ENCODE measurements at regions not wholly inside any gene's neighbourhood (a gene's known extent, or its start where the extent isn't known, plus 50 kb on each side); places are given as distances from the start of the nearest gene placed in this dataset.

GRCh38 chr6:43903739-43904290 is 133.8 kb downstream of the VEGFA start:
- intact Hi-C loops (cut with DNase I) = no loop called here
- Histone ChIP-seq H3K4me1 (no peaks in the 10 kb centered on the region), H3K9me3 (no peaks in the 10 kb centered on the region), H3K27me3 (no peaks in the 10 kb centered on the region), H3K4me3 (no peak overlapping the region), H3K27ac (no peak overlapping the region), H3K36me3 (no peaks in the 10 kb centered on the region)
- ATAC-seq (peak in 2 of 4 donors; percentile 14 to 34), DNase-seq (peak in 1 of 6 donors; percentile 41), FAIRE-seq (no peak)
- 90 to 92% methylated on average over 7 of the region's 7 CpGs for WGBS, 2 donors
- no peak for TF ChIP-seq CTCF (IDR thresholded peaks at IDR 0.05)

GRCh38 chr6:43901733-43902230 is 131.8 kb downstream of the VEGFA start:
- H3K27me3 ChIP-seq = no peaks in the 10 kb centered on the region
- no peak overlapping the region for H3K4me3 ChIP-seq
- DNase-seq (no peak), ATAC-seq (peak in 2 of 4 donors; percentile 17 to 64), FAIRE-seq (no peak)
- no peak overlapping the region for H3K27ac ChIP-seq
- 47 to 54% methylated on average over 4 of the region's 4 CpGs for WGBS, 2 donors
- no peaks in the 10 kb centered on the region for H3K9me3 ChIP-seq
- intact Hi-C loops (cut with DNase I) = no loop called here
- no peaks in the 10 kb centered on the region for H3K4me1 ChIP-seq
- no peaks in the 10 kb centered on the region for H3K36me3 ChIP-seq
- TF ChIP-seq CTCF (IDR thresholded peaks at IDR 0.05) = no peak

GRCh38 chr6:43900916-43901732 is 131.1 kb downstream of the VEGFA start:
- no peak for TF ChIP-seq CTCF (IDR thresholded peaks at IDR 0.05)
- 85 to 89% methylated on average over 13 of the region's 13 CpGs for WGBS, 2 donors
- Histone ChIP-seq H3K9me3 (no peaks in the 10 kb centered on the region), H3K36me3 (no peaks in the 10 kb centered on the region), H3K4me1 (no peaks in the 10 kb centered on the region), H3K27ac (no peak overlapping the region), H3K4me3 (no peak overlapping the region), H3K27me3 (no peaks in the 10 kb centered on the region)
- ATAC-seq (peak in 3 of 4 donors; percentile 55 to 83 (median 81)), DNase-seq (peak in 1 of 6 donors; percentile 41), FAIRE-seq (no peak)
- intact Hi-C loops (cut with DNase I) = no loop called here

- Histone ChIP-seq H3K4me3 (no peak overlapping the region), H3K36me3 (no peaks in the 10 kb centered on the region), H3K4me1 (no peaks in the 10 kb centered on the region), H3K9me3 (no peaks in the 10 kb centered on the region), H3K27me3 (no peaks in the 10 kb centered on the region), H3K27ac (no peak overlapping the region)
- no peak for TF ChIP-seq CTCF (IDR thresholded peaks at IDR 0.05)
- WGBS, 2 donors = 72 to 73% methylated on average over 3 of the region's 3 CpGs
- FAIRE-seq (no peak), DNase-seq (peak in 1 of 6 donors; percentile 35), ATAC-seq (peak in 2 of 4 donors; percentile 36 to 56)
- intact Hi-C loops (cut with DNase I) = no loop called here
These were observed 130.5 kb downstream of the VEGFA start for GRCh38 chr6:43900560-43900915.

- FAIRE-seq = no peak
- no peak for TF ChIP-seq CTCF (IDR thresholded peaks at IDR 0.05)
- no peak for DNase-seq
- intact Hi-C loops (cut with DNase I) = no loop called here
- Histone ChIP-seq H3K4me1 (no peaks in the 10 kb centered on the region), H3K9me3 (no peaks in the 10 kb centered on the region), H3K27me3 (no peaks in the 10 kb centered on the region), H3K4me3 (no peak overlapping the region), H3K27ac (no peak overlapping the region), H3K36me3 (no peaks in the 10 kb centered on the region)
- 94 to 95% methylated on average over 4 of the region's 4 CpGs for WGBS, 2 donors
- no peak for ATAC-seq
These were observed 129.8 kb downstream of the VEGFA start for GRCh38 chr6:43899830-43900229.

Measured in pancreas (tissue), 10 donors.